Activated CD4-positive, alpha-beta T cell treated with anti-CD3 and anti-CD28 coated beads for 36 hours (primary cell): ENCODE measurements at regions not wholly inside any gene's neighbourhood (a gene's known extent, or its start where the extent isn't known, plus 50 kb on each side); places are given as distances from the start of the nearest gene placed in this dataset.

Source experiments
- ATAC-seq: fragments of 200-7000 bp; cut with Tn5 transposase; one replicate; pipeline ENCODE4 v1.10.0; 2021; ENCODE audit warnings: mild to moderate bottlenecking, moderate library complexity
- CTCF ChIA-PET: fragments of 350-600 bp; sonication (Branson Sonifier 250); formaldehyde crosslinking; loops from one replicate; lab custom pipeline; 2021; ENCODE audit warnings: antibody characterized with exemption; lab: Charles Lee
- POLR2A ChIA-PET: fragments of 350-600 bp; sonication (Branson Sonifier 250); formaldehyde crosslinking; loops from one replicate; lab custom pipeline; 2021; ENCODE audit warnings: antibody characterized with exemption, inconsistent platforms; lab: Charles Lee
- DNase-seq: peaks from one replicate; pipeline ENCODE4 v3.0.0-alpha.2; 2020
- H3K27ac Mint-ChIP-seq: one replicate; pipeline ENCODE4 v1.8.0; 2021; ENCODE audit warnings: mixed read lengths
- H3K27me3 Mint-ChIP-seq: one replicate; pipeline ENCODE4 v1.8.0; 2021; ENCODE audit warnings: mixed read lengths
- H3K36me3 Mint-ChIP-seq: one replicate; pipeline ENCODE4 v1.8.0; 2021; ENCODE audit warnings: low read depth, mixed read lengths
- H3K4me1 Mint-ChIP-seq: one replicate; pipeline ENCODE4 v1.8.0; 2021; ENCODE audit warnings: mixed read lengths
- H3K4me3 Mint-ChIP-seq: one replicate; pipeline ENCODE4 v1.8.0; 2021; ENCODE audit warnings: mild to moderate bottlenecking, moderate library complexity, mixed read lengths
- H3K9me3 Mint-ChIP-seq: one replicate; pipeline ENCODE4 v1.8.0; 2021; ENCODE audit warnings: low read depth, mixed read lengths
- intact Hi-C, 2 experiments: fragments of 100-400 bp; cut with DNase I in 1 of 2; cut with micrococcal nuclease in 1 of 2; formaldehyde crosslinking; loops; one replicate each; pipeline versions ENCODE4 v1.14.2 to v1.15.1; 2022 to 2024; cut with DNase I, micrococcal nuclease

DNA sequence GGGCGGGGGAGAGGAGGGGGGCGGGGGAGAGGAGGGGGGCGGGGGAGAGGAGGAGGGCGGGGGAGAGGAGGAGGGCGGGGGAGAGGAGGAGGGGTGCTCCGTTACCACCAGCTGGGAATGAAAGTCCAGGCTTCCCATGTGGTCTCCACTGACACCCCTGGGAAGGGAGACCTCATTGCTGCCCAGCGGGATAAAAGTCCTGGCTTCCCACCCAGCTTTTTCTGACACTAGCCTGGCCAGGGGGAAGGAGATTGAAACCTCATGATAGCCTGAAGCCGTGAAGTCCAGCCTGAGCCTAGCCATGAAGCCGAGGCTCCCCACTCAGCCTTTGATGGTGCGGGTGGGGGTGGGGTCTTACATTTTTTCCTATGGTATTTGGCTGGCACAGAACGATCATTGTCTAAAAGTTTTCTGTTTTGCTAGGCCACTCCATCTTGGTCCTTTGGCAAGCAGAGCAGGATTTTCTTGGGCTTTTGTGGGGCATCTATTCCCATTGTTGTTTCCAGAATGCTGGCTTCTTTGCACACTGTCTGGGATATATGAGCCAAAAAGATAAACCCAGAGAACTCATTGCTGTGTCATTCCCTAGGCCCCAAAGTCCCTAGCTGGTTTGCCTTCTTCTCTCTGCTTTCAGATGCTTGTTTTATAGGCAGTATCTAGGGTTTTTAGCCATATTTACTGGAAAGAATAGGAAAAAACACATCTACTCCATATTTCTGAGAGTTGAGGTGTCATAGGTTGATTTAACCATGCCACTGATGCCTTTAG is 65.3 kb upstream of the SMOX start:
- peaks cover 7% of the 10 kb centered on the region for H3K27me3 Mint-ChIP-seq
- no peak for DNase-seq
- POLR2A ChIA-PET: no interaction called here
- H3K36me3 Mint-ChIP-seq: peaks cover 6% of the 10 kb centered on the region
- CTCF ChIA-PET: interaction anchor here (0.6 to 3.9 kb wide), 14 partner anchors 9 to 316 kb away, joined by 3 to 16 read pairs (median 3); partner anchors contain the start of gene ADISSP
- peaks cover 6% of the 10 kb centered on the region for H3K9me3 Mint-ChIP-seq
- intact Hi-C loops: loop anchor here (5.0 to 10.0 kb wide), 2 partner anchors 176 to 288 kb away; partner anchors contain the start of gene CDC25B (in 1 of the 2)
- no peak for ATAC-seq
- peaks cover 38% of the 10 kb centered on the region for H3K4me1 Mint-ChIP-seq
- no peak overlapping the region for H3K4me3 Mint-ChIP-seq
- peak overlapping the region; percentile 44 for H3K27ac Mint-ChIP-seq

DNA sequence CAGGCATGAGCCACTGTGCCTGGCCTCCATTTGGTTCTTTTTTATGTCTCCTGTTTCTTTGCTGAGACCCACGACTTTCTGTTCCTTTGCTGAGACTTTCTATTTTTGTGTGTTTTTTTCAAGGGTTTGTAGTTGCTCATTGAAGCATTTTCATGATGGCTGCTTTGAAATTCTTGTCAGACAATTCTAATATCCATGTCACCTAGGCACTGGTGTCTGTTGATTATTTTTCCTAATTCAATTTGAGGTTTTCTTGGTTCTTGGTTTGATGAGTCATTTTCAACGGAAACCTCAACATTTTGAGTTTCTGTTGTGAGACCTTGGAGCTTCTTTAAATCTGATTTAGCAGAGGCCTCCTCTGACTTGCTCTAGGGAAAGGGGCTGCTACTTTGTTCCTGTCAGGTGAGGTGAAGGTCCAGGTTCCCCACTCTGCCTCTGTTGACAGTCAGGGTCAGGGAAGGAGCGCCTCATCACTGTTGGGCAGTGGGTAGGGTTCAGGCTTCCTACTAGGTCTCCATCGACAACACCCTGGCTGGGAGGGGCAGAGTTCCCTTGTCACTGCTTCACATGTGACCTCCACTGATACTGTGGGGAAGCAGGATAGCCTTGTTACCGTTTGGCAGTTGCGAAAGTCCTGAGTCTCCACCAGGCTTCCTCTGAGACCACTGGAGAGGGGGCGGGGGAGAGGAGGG is 66.1 kb upstream of the SMOX start:
- DNase-seq (peak; percentile 69), ATAC-seq (peak; percentile 78)
- Mint-ChIP-seq H3K9me3 (peaks cover 6% of the 10 kb centered on the region), H3K27ac (peak overlapping the region; percentile 87), H3K4me3 (peak overlapping the region; percentile 9), H3K27me3 (peaks cover 5% of the 10 kb centered on the region), H3K4me1 (peaks cover 41% of the 10 kb centered on the region), H3K36me3 (peaks cover 6% of the 10 kb centered on the region)
- POLR2A ChIA-PET: no interaction called here
- intact Hi-C loops: loop anchor here (1.0 to 10.0 kb wide), 3 partner anchors 44 to 288 kb away; partner anchors contain the start of gene CDC25B (in 1 of the 2)
- CTCF ChIA-PET: interaction anchor here (0.7 to 3.9 kb wide), 10 partner anchors 9 to 1677 kb away, joined by 3 to 16 read pairs (median 3); partner anchors contain the start of gene ADISSP

DNA sequence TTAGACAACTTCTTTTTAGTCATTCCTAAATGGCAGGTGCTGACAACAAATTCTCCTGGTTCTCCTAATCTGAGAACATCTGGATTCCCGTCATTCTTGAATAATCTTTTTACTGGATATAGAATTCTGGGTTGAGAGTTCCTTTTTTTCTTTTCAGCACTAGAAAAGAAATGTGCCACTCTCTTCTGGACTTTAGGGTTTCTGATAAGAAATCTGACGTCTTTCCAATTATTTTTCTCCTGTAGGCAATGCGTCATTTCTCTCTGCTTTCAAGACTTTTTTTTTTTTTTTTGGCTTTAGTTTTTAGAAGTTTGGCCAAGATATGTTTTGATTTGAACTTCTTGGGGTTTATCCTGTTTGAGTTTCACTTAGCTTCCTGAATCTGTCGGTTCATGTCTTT is 66.1 kb upstream of the RNF24 start:
- DNase-seq: no peak
- Mint-ChIP-seq H3K27me3 (peaks cover 5% of the 10 kb centered on the region), H3K36me3 (peaks cover 6% of the 10 kb centered on the region), H3K4me3 (no peak overlapping the region), H3K27ac (no peak overlapping the region), H3K9me3 (peaks cover 6% of the 10 kb centered on the region), H3K4me1 (peaks cover 41% of the 10 kb centered on the region)
- ChIA-PET CTCF (interaction anchor here (0.6 to 1.6 kb wide), 2 partner anchors 8 to 517 kb away, joined by 3 to 4 read pairs; no protein-coding TSS in a partner anchor), POLR2A (interaction anchor here (0.6 kb wide), 1 partner anchor 34 kb away, joined by 4 read pairs; no protein-coding TSS in a partner anchor)
- intact Hi-C loops: loop anchor here (5.0 to 10.0 kb wide), 2 partner anchors 174 to 287 kb away; partner anchors contain the start of gene CDC25B (in 1 of the 2)
- no peak for ATAC-seq

DNA sequence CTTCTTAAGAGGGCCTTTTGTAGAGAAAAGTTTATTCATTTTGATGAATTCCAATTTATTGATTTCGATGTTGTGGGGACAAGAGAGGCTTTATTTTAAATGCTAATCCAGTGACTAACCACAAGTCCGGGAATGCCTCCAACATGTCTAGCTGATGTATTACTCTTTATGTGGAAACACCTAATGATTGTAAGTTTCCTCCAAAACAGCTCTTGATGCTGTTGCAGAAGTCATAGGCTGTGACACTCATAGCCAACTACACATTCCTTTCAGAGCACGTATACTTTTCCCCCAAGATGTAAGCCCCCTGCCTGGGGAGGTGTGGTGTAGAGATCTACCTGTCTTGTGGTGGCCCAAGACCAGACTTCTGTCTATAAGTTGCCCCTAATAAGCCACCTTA is 61.3 kb upstream of the RNF24 start:
- CTCF ChIA-PET: interaction anchor here (0.6 to 0.7 kb wide), 3 partner anchors 9 to 806 kb away, joined by 3 read pairs; no protein-coding TSS in a partner anchor
- Mint-ChIP-seq H3K27ac (no peak overlapping the region), H3K4me3 (no peak overlapping the region), H3K36me3 (peaks cover 2% of the 10 kb centered on the region), H3K4me1 (peaks cover 11% of the 10 kb centered on the region), H3K9me3 (peaks cover 3% of the 10 kb centered on the region), H3K27me3 (peaks cover 2% of the 10 kb centered on the region)
- intact Hi-C loops: no loop called here
- DNase-seq: no peak
- ATAC-seq: no peak
- POLR2A ChIA-PET: no interaction called here

DNA sequence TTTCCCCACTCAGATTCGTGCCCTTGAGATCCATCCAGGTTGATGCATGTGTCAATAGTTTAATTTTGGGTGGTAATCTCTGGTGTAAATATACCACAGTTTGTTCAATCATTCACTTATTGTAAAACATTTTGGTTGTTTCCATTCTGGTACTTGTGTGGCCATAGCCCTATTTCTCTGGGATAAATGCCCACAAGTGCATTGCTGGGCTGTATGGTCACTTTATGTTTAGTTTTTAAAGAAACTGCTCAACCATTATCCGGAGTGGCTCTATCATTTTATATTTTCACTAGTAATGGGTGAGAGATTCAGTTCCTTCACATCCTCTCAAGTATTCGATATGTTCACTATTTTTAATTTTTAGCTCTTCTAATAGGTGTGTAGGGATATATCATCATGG is 60.7 kb upstream of the RNF24 start:
- POLR2A ChIA-PET: no interaction called here
- Mint-ChIP-seq H3K9me3 (no peaks in the 10 kb centered on the region), H3K4me1 (peaks cover 8% of the 10 kb centered on the region), H3K4me3 (no peak overlapping the region), H3K27me3 (peaks cover 2% of the 10 kb centered on the region), H3K27ac (no peak overlapping the region), H3K36me3 (no peaks in the 10 kb centered on the region)
- DNase-seq (no peak), ATAC-seq (no peak)
- CTCF ChIA-PET: interaction anchor here (0.6 to 0.7 kb wide), 2 partner anchors 9 to 807 kb away, joined by 3 read pairs; no protein-coding TSS in a partner anchor
- intact Hi-C loops: no loop called here

DNA sequence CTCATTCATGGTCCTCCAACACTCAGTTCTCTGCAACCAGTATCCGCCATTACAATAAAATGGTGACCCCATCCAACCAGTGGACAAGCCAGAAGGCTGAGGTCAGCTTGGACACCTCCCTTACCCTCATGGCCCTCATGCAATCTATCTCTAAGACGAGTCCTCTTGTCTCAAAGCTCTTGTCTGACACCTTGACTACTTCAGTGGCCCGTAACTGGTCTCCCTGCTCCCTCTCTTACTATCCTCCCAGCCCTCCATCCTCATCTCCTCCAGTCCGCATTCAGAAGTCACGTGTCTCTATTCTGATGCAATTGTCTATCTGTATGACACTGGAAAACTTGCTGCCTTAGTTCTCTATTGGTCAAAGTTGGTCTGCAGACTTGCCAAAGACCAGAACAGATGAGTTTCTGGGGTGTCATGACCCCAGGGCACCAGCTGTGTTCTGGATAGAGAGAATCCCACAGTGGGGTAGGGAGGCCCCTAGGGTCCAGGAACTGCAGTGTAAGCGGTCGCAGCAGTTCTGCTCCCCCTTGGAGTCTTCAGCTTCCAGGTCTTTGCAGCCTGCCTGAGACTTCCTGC is 59.6 kb upstream of the RNF24 start:
- Mint-ChIP-seq H3K9me3 (no peaks in the 10 kb centered on the region), H3K27ac (no peak overlapping the region), H3K27me3 (peaks cover 2% of the 10 kb centered on the region), H3K36me3 (no peaks in the 10 kb centered on the region), H3K4me1 (peaks cover 8% of the 10 kb centered on the region), H3K4me3 (no peak overlapping the region)
- intact Hi-C loops: no loop called here
- ChIA-PET POLR2A (no interaction called here), CTCF (interaction anchor here (0.6 kb wide), 1 partner anchor 232 kb away, joined by 3 read pairs; no protein-coding TSS in a partner anchor)
- no peak for DNase-seq
- ATAC-seq: no peak

DNA sequence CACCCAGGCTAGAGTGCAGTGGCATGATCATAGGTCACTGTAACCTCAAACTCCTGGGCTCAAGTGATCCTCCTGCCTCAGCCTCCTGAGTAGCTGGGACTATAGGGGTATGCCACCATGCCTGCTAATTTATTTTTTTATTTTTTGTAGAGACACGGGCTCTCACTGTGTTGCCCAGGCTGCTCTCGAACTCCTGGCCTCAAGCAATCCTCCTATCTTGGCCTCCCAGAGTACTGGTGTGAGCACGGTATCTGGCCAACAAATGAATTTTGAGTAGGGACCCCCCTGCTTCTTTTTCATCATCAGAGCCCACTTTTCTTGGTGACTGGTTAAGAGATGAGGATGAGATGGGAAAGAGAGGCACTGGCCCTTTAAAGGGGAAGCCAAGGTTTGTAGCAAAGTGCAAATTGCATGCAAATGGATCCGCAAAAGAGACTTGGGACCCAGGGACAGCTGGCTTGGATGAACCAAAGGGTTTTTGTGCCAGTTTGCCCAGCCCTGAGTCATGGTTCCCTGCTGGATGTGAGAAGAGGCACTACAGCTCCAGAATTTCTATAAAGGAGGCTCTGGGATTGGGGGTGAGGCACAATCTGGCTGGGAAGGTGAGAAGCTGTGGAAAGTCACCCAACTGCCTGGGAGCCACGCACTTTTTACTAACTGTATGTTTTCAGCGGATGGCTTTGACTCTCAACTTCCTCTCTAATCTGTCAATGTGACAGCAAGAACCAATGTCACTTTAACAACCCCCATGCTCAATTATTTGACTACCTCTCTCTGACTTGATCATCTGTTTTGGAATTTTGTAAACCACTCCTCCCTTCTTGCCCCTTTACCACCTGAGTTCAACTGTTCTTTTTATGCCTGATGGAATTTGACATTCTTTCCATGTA is 58.7 kb upstream of the RNF24 start:
- intact Hi-C loops: no loop called here
- Mint-ChIP-seq H3K36me3 (no peaks in the 10 kb centered on the region), H3K4me1 (peaks cover 8% of the 10 kb centered on the region), H3K9me3 (no peaks in the 10 kb centered on the region), H3K27ac (no peak overlapping the region), H3K27me3 (peaks cover 2% of the 10 kb centered on the region), H3K4me3 (no peak overlapping the region)
- no peak for ATAC-seq
- POLR2A ChIA-PET: no interaction called here
- DNase-seq: no peak
- CTCF ChIA-PET: interaction anchor here (0.6 to 1.6 kb wide), 3 partner anchors 8 to 231 kb away, joined by 3 to 4 read pairs (median 4); no protein-coding TSS in a partner anchor

DNA sequence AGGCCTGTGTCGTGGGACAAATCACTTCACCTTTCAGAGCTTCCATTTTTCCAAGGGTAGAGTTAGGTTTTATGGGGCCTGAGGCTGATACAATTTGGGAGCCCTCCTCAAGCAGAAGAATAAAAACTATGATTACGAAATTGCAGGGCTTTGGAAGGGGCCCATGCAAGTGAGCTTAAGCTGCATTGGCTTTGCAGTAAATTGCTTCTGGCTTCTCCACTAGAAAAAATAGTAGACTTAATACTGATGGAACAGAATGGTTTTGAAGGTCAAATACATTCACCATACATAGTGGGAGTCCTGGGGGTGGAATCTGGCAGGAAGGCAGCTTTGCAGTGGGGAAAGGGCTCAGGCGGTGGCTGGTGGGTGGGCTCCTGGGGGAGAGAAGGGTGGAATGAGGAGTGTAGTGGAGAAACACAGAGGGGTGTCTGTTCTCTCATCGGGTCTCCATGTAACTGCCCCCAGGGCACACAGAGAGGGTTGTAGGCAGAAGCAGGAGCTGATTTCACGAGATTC is 55.9 kb upstream of the RNF24 start:
- DNase-seq: no peak
- no peak overlapping the region for H3K4me3 Mint-ChIP-seq
- no peaks in the 10 kb centered on the region for H3K36me3 Mint-ChIP-seq
- peaks cover 4% of the 10 kb centered on the region for H3K4me1 Mint-ChIP-seq
- no peak overlapping the region for H3K27ac Mint-ChIP-seq
- peaks cover 2% of the 10 kb centered on the region for H3K27me3 Mint-ChIP-seq
- ChIA-PET POLR2A (no interaction called here), CTCF (interaction anchor here (0.9 to 2.2 kb wide), 7 partner anchors 10 to 183 kb away, joined by 3 to 7 read pairs (median 3); no protein-coding TSS in a partner anchor)
- no peak for ATAC-seq
- intact Hi-C loops: no loop called here
- H3K9me3 Mint-ChIP-seq: no peaks in the 10 kb centered on the region

DNA sequence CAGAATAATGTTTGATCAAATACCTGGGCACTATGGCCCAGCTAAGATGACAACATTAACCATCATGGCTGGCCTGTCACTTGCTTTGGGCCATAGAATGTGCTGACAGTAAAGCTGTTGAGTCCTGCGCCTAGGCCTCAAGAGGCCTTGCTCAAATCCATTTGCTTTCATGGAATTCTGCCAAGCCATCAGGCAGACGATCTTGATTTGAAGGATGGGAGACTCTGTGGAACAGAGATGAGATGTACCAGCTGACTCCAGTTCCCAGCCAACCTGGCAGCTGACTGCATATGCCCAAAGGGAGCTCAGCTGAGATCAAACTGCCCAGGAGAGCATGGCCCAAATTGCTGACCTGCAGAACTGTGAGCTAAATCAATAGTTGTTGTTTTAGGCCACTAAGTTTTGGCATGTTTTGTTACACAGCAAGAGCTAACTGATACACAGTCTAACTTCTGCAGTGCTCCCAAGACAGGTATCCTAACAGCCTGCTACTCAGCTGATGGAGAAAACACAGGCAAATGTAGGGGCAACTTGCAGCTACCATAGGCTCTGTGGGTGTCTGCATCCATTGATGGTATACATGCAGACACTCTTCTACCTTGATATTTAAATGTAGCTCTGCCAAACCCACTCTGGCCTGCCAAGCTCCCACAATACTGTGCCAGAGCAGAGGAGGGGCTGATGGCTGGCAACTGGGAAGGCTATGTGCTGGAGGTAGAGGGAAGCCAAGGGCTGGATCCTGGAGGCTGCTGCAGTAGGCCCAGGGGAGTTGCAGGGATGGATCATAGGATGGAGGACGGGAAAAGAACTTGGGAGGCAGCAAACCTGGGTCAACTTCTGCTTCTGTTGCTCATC is 55.2 kb upstream of the RNF24 start:
- Mint-ChIP-seq H3K27ac (no peak overlapping the region), H3K36me3 (no peaks in the 10 kb centered on the region), H3K27me3 (no peaks in the 10 kb centered on the region), H3K4me3 (no peak overlapping the region), H3K4me1 (peaks cover 11% of the 10 kb centered on the region), H3K9me3 (no peaks in the 10 kb centered on the region)
- ChIA-PET POLR2A (no interaction called here), CTCF (interaction anchor here (0.8 to 2.2 kb wide), 7 partner anchors 12 to 183 kb away, joined by 3 to 7 read pairs (median 3); no protein-coding TSS in a partner anchor)
- intact Hi-C loops: no loop called here
- ATAC-seq (no peak), DNase-seq (no peak)
